BLaER1 treated with 17β-estradiol and CSF1 and Interleukin-3, amounts not matched to agents 10 nM and 100 nM (cell line): ENCODE measurements at regions not wholly inside any gene's neighbourhood (a gene's known extent, or its start where the extent isn't known, plus 50 kb on each side); places are given as distances from the start of the nearest gene placed in this dataset.

Experiments
- H3K27ac ChIP-seq, 11 experiments: shearing (Covaris generic); formaldehyde crosslinking; 2 replicates each; pipeline ENCODE4 v1.8.1; 2022
- H3K27me3 ChIP-seq, 11 experiments: shearing (Covaris generic); formaldehyde crosslinking; 2 replicates each; pipeline ENCODE4 v1.8.1; 2022
- H3K36me3 ChIP-seq, 11 experiments: shearing (Covaris generic); formaldehyde crosslinking; 2 replicates each; pipeline ENCODE4 v1.8.1; 2022
- H3K4me1 ChIP-seq, 10 experiments: shearing (Covaris generic); formaldehyde crosslinking; 2 replicates each; pipeline ENCODE4 v1.8.1; 2022
- H3K4me2 ChIP-seq, 11 experiments: shearing (Covaris generic); formaldehyde crosslinking; 2 replicates each; pipeline ENCODE4 v1.8.1; 2022
- H3K4me3 ChIP-seq, 10 experiments: shearing (Covaris generic); formaldehyde crosslinking; 2 replicates each; pipeline ENCODE4 v1.8.1; 2022
- H3K9ac ChIP-seq, 11 experiments: shearing (Covaris generic); formaldehyde crosslinking; 2 replicates each; pipeline ENCODE4 v1.8.1; 2022
- H3K9me3 ChIP-seq, 11 experiments: shearing (Covaris generic); formaldehyde crosslinking; replicated peaks in 1 of 11; 2 replicates each; pipeline ENCODE4 v1.8.1; 2022
- H4K20me1 ChIP-seq, 11 experiments: shearing (Covaris generic); formaldehyde crosslinking; 2 replicates each; pipeline ENCODE4 v1.8.1; 2022
- Cebpa-rat ChIP-seq, 11 experiments: shearing (Covaris generic); IDR thresholded peaks; 2 replicates each; pipeline ENCODE4 v1.8.1; 2022

DNA sequence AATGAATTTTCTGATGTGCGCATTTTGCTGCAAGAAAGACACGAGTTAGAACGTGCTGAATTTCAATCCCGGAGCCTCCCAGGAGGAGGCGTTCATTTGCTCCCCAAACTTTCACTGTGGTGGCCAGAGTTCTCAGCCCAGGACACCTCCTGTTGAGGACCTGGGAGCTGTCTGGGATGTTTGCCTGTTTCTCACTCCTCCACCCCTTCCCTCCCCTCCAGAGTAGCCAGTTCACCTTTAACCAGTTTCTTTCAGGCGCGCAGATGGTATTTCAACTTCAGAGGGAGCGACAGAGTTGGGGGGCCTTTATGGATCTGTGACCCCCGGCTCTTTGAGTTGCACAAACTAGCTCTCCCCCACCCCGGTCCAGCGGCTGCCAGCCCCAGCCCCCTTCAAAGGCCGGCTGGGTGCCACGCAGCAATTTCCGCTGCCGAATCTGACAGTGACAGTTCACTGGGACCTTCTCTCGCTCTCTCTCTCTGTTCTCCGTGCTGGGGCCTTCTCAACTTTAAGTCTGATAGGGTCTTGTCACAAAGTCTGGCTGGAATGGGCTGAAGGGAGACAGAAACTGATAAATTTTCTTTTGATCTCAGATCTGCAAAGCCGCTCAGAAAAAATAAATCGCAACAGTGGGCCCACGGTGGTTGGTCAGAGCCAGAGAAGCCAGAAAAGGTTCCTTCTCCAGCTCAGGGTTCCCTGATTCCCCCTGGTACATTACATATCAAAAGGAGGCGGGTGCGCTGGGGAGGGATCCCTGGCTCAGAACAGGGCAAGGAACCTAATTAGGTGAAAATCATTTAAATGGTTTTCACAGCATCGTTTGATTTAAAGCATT lies 100.0 kb upstream of the STX18 start:
- Histone ChIP-seq H3K27ac (no peak overlapping the region), H3K27me3 (no peaks in the 10 kb centered on the region), H3K4me1 (peaks cover 0 to 7% (median 0%) of the 10 kb centered on the region in 10 experiments; a peak in 3 of 20 replicates), H4K20me1 (no peaks in the 10 kb centered on the region), H3K9me3 (no peaks in the 10 kb centered on the region), H3K4me3 (no peak overlapping the region), H3K9ac (no peak overlapping the region), H3K36me3 (no peaks in the 10 kb centered on the region), H3K4me2 (no peak overlapping the region)
- no peak for TF ChIP-seq Cebpa-rat (IDR thresholded peaks at IDR 0.05)

DNA sequence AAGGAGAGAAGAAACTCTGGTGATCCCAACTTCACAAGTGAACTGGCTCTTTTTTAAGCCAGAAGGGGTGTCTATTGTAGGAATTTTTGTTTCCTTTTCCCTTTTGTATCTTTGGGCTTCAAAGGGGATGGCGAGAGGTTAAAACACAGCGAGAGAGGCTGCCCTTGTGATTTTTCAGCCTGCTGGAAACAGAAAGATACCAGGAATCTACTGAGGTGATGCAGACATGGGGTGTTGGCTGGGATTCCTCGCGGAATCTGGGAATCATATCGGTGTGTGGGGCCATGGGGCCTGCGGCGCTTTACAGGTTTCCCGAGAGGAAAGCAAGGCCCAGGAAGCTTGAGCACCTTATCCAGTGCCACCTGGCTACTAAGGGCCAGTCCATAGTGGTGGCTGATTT lies 99.4 kb upstream of the STX18 start:
- H3K27me3 ChIP-seq = no peaks in the 10 kb centered on the region
- H3K9me3 ChIP-seq = no peaks in the 10 kb centered on the region
- no peaks in the 10 kb centered on the region; a peak in 1 of 22 replicates for H3K36me3 ChIP-seq
- no peak for TF ChIP-seq Cebpa-rat (IDR thresholded peaks at IDR 0.05)
- H3K4me2 ChIP-seq = no peak overlapping the region
- H3K27ac ChIP-seq = no peak overlapping the region
- H3K9ac ChIP-seq = no peak overlapping the region
- H3K4me1 ChIP-seq = peaks cover 0 to 7% (median 0%) of the 10 kb centered on the region in 10 experiments; a peak in 3 of 20 replicates
- H4K20me1 ChIP-seq = no peaks in the 10 kb centered on the region
- H3K4me3 ChIP-seq = no peak overlapping the region

- Histone ChIP-seq H3K4me2 (no peak overlapping the region), H3K36me3 (no peaks in the 10 kb centered on the region; a peak in 1 of 22 replicates), H3K9me3 (no peaks in the 10 kb centered on the region), H3K9ac (no peak overlapping the region), H4K20me1 (no peaks in the 10 kb centered on the region), H3K27me3 (no peaks in the 10 kb centered on the region), H3K27ac (no peak overlapping the region), H3K4me1 (peaks cover 0 to 7% (median 0%) of the 10 kb centered on the region in 10 experiments; a peak in 3 of 20 replicates), H3K4me3 (no peak overlapping the region)
- no peak for TF ChIP-seq Cebpa-rat (IDR thresholded peaks at IDR 0.05)
These were observed 98.8 kb upstream of the STX18 start for GRCh38 chr4:4640692-4641091.

- no peak for TF ChIP-seq Cebpa-rat (IDR thresholded peaks at IDR 0.05)
- H3K4me3 ChIP-seq = no peak overlapping the region
- H3K27ac ChIP-seq = no peak overlapping the region
- H4K20me1 ChIP-seq = no peaks in the 10 kb centered on the region
- H3K36me3 ChIP-seq = no peaks in the 10 kb centered on the region; a peak in 1 of 22 replicates
- no peaks in the 10 kb centered on the region for H3K9me3 ChIP-seq
- H3K27me3 ChIP-seq = no peaks in the 10 kb centered on the region
- H3K9ac ChIP-seq = no peak overlapping the region
- H3K4me2 ChIP-seq = no peak overlapping the region
- H3K4me1 ChIP-seq = peaks cover 0 to 7% (median 0%) of the 10 kb centered on the region in 10 experiments; a peak in 3 of 20 replicates
These were observed 97.5 kb upstream of the STX18 start for GRCh38 chr4:4639370-4639769.

DNA sequence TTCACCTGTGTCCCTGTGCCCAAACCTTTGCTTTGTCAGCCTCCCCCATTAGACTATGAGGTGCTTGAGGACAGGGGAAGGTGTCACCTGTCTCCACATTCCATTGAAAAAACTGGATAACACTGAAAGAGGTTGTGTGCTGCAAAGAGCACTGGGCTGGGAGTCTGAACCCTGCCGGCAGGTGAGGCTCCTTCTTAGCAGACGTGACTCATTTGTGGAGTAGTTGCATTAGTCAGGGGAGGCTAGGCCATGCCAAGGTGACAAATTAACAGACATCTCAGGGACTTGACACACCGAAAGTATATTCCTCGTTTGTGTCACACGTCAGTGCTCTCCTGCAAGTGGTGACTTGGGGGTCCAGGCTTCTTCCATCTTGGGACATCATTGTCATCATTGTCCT lies 95.9 kb upstream of the STX18 start:
- H3K4me2 ChIP-seq = no peak overlapping the region
- H3K9me3 ChIP-seq = no peaks in the 10 kb centered on the region

GRCh38 chr4:4633431-4633830 lies 91.6 kb upstream of the STX18 start:
- Histone ChIP-seq H3K4me2 (no peak overlapping the region), H4K20me1 (no peaks in the 10 kb centered on the region), H3K9ac (no peak overlapping the region), H3K4me1 (no peaks in the 10 kb centered on the region), H3K36me3 (no peaks in the 10 kb centered on the region; a peak in 1 of 22 replicates), H3K27me3 (no peaks in the 10 kb centered on the region), H3K9me3 (no peaks in the 10 kb centered on the region), H3K27ac (no peak overlapping the region), H3K4me3 (no peak overlapping the region)
- TF ChIP-seq Cebpa-rat (IDR thresholded peaks at IDR 0.05) = no peak

More for the DNA sequence above, 95.9 kb upstream of the STX18 start:
- H3K27me3 ChIP-seq = no peaks in the 10 kb centered on the region
- no peaks in the 10 kb centered on the region for H4K20me1 ChIP-seq
- no peak overlapping the region for H3K9ac ChIP-seq
- H3K36me3 ChIP-seq = no peaks in the 10 kb centered on the region; a peak in 1 of 22 replicates
- no peak for TF ChIP-seq Cebpa-rat (IDR thresholded peaks at IDR 0.05)
- H3K4me3 ChIP-seq = no peak overlapping the region
- H3K27ac ChIP-seq = no peak overlapping the region
- H3K4me1 ChIP-seq = peaks cover 0 to 7% (median 0%) of the 10 kb centered on the region in 10 experiments; a peak in 3 of 20 replicates

GRCh38 chr4:4631150-4631549 lies 89.3 kb upstream of the STX18 start:
- no peak overlapping the region for H3K27ac ChIP-seq

DNA sequence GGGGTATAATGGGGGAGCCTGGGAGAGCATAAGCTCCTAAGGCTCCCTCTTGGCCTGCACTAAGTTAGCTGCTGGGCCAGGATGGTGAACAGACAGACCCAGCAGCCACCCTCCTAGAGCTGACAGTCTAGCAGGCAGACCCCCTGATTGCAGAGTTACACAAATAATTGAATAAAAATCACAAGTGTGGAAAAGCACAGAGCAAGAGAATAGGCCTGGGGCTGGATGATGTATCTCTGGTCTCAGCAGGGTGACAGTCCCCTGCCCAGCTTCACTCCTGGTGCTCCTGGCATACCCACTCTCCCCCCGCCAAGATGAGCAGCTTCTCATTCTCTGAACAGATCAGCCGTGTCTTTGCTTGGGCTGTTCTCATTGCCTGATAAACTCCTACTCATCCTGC lies 86.1 kb upstream of the STX18 start:
- no peak overlapping the region for H3K4me3 ChIP-seq
- no peaks in the 10 kb centered on the region for H4K20me1 ChIP-seq
- peaks cover 0 to 15% (median 0%) of the 10 kb centered on the region in 11 experiments; a peak in 4 of 22 replicates for H3K9me3 ChIP-seq
- no peaks in the 10 kb centered on the region for H3K36me3 ChIP-seq
- H3K4me2 ChIP-seq = no peak overlapping the region
- H3K27ac ChIP-seq = no peak overlapping the region
- peaks cover 10 to 17% (median 14%) of the 10 kb centered on the region in 10 experiments for H3K4me1 ChIP-seq
- no peak for TF ChIP-seq Cebpa-rat (IDR thresholded peaks at IDR 0.05)
- H3K27me3 ChIP-seq = no peaks in the 10 kb centered on the region
- H3K9ac ChIP-seq = no peak overlapping the region

More at GRCh38 chr4:4631150-4631549, 89.3 kb upstream of the STX18 start:
- Histone ChIP-seq H3K4me2 (no peak overlapping the region), H3K27me3 (no peaks in the 10 kb centered on the region), H3K4me3 (no peak overlapping the region), H3K9ac (no peak overlapping the region), H4K20me1 (no peaks in the 10 kb centered on the region), H3K36me3 (no peaks in the 10 kb centered on the region), H3K4me1 (0 out of 20 replicates have a peak, but pooled peaks cover 0 to under 1% (median 0%) of the 10 kb centered on the region in 10 experiments), H3K9me3 (no peaks in the 10 kb centered on the region)
- no peak for TF ChIP-seq Cebpa-rat (IDR thresholded peaks at IDR 0.05)

DNA sequence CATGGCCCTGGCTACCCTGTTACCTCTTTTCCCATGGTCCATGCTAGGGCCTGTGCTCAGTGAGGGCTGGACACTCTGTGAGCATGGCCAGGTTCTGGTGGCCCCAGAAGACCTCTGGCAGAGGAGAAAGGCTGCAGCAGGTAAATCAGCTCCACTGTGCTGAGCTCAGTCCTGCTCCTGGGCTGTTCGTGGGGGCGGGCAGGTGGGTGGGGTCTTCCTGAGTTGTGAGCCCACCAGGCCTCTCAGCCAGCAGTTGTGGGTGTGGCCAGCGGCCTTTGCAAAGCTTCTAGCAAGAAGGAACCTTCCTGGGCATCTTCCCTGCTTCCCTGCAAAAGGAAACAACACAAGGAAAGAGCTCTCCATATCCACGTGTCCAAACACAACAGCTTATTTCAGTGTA lies 85.3 kb upstream of the STX18 start:
- H3K27ac ChIP-seq = no peak overlapping the region
- H3K27me3 ChIP-seq = no peaks in the 10 kb centered on the region
- no peak overlapping the region for H3K4me2 ChIP-seq
- H3K36me3 ChIP-seq = no peaks in the 10 kb centered on the region
- H3K9me3 ChIP-seq = peaks cover 0 to 18% (median 3%) of the 10 kb centered on the region in 11 experiments; a peak in 7 of 22 replicates
- no peaks in the 10 kb centered on the region for H4K20me1 ChIP-seq
- no peak overlapping the region for H3K4me3 ChIP-seq
- TF ChIP-seq Cebpa-rat (IDR thresholded peaks at IDR 0.05) = no peak
- peaks cover 10 to 17% (median 14%) of the 10 kb centered on the region in 10 experiments for H3K4me1 ChIP-seq
- H3K9ac ChIP-seq = no peak overlapping the region
